IMR-90 (cell line): ENCODE measurements at regions not wholly inside any gene's neighbourhood (a gene's known extent, or its start where the extent isn't known, plus 50 kb on each side); places are given as distances from the start of the nearest gene placed in this dataset.
A peak's percentile ranks its signal among the peaks of the same experiment; 100 is the strongest.

Source experiments
- ATAC-seq: fragments of 200-7000 bp; cut with Tn5 transposase; 2 replicates; pipeline ENCODE4 v1.9.1; 2020; ENCODE audit warnings: low read depth, mild to moderate bottlenecking, moderate library complexity
- BruUV-seq: library from RNA; stranded (reverse); fragments of 400-500 nt; replicated peaks from 2 replicates; lab custom pipeline; 2021; lab: Mats Ljungman, UMichigan
- CTCF ChIA-PET: fragments of 300-600 bp; formaldehyde crosslinking; extraction: SDS; loops from one replicate; lab custom pipeline; 2021; ENCODE audit warnings: antibody characterized with exemption; lab: Yijun Ruan, JAX
- POLR2A ChIA-PET: fragments of 300-600 bp; sonication (Branson Sonifier 250); formaldehyde crosslinking; loops from one replicate; lab custom pipeline; 2022; ENCODE audit warnings: antibody characterized with exemption; ENCODE audit not compliant: unreplicated experiment; lab: Charles Lee
- DNase-seq: peaks from one replicate; pipeline ENCODE4 v3.0.0; 2013
- H2AFZ ChIP-seq: replicated peaks from 2 replicates; pipeline ENCODE3; 2013; ENCODE audit warnings: low read length, mild to moderate bottlenecking; ENCODE audit not compliant: poor library complexity
- H2AK5ac ChIP-seq: 2 replicates; pipeline ENCODE4 v1.6.1; 2013; ENCODE audit warnings: low read depth, low read length, inconsistent platforms
- H2AK9ac ChIP-seq: replicated peaks from 2 replicates; pipeline ENCODE3; 2013; ENCODE audit warnings: mild to moderate bottlenecking, low read depth, low read length, moderate library complexity; ENCODE audit not compliant: poor library complexity
- H2BK120ac ChIP-seq: 2 replicates; pipeline ENCODE4 v1.6.1; 2013; ENCODE audit warnings: low read depth, low read length, inconsistent platforms
- H2BK15ac ChIP-seq: 3 replicates; pipeline ENCODE4 v1.6.1; 2013; ENCODE audit warnings: low read depth, low read length, inconsistent platforms
- H2BK20ac ChIP-seq: 2 replicates; pipeline ENCODE4 v1.6.1; 2013; ENCODE audit warnings: low read depth, mild to moderate bottlenecking, inconsistent platforms, low read length, moderate library complexity
- H2BK5ac ChIP-seq: 2 replicates; pipeline ENCODE4 v1.6.1; 2013; ENCODE audit warnings: mild to moderate bottlenecking, low read depth, low read length, inconsistent platforms; ENCODE audit not compliant: poor library complexity, severe bottlenecking
- H3K14ac ChIP-seq: replicated peaks from 2 replicates; pipeline ENCODE4 v1.6.1; 2013; ENCODE audit warnings: low read depth, low read length, inconsistent platforms
- H3K18ac ChIP-seq: 2 replicates; pipeline ENCODE4 v1.6.1; 2013; ENCODE audit warnings: low read depth, low read length, control low read depth
- H3K23ac ChIP-seq: 2 replicates; pipeline ENCODE4 v1.6.1; 2013; ENCODE audit warnings: low read depth, low read length, inconsistent platforms
- H3K27ac ChIP-seq: 2 replicates; pipeline ENCODE4 v1.5.1; 2013; ENCODE audit warnings: mild to moderate bottlenecking, control low read depth, low read length; ENCODE audit not compliant: insufficient read depth
- H3K27me3 ChIP-seq: 2 replicates; pipeline ENCODE4 v1.6.1; 2013; ENCODE audit warnings: low read length; ENCODE audit not compliant: control insufficient read depth, insufficient read depth
- H3K36me3 ChIP-seq: 2 replicates; pipeline ENCODE4 v1.6.1; 2013; ENCODE audit warnings: low read length, mixed read lengths; ENCODE audit not compliant: control insufficient read depth, insufficient read depth
- H3K4ac ChIP-seq: 2 replicates; pipeline ENCODE4 v1.6.1; 2013; ENCODE audit warnings: low read depth, low read length, inconsistent platforms
- H3K4me1 ChIP-seq: 2 replicates; pipeline ENCODE4 v1.6.1; 2013; ENCODE audit warnings: low read length, mixed read lengths; ENCODE audit not compliant: control insufficient read depth, insufficient read depth
- H3K4me2 ChIP-seq: 2 replicates; pipeline ENCODE4 v1.6.1; 2013; ENCODE audit warnings: low read depth, mild to moderate bottlenecking, control low read depth, low read length, moderate library complexity
- H3K4me3 ChIP-seq: 2 replicates; pipeline ENCODE4 v1.5.1; 2013; ENCODE audit warnings: low read depth, mild to moderate bottlenecking, control low read depth, low read length, moderate library complexity; ENCODE audit not compliant: insufficient read depth
- H3K56ac ChIP-seq: 2 replicates; pipeline ENCODE4 v1.6.1; 2013; ENCODE audit warnings: low read length, inconsistent platforms; ENCODE audit not compliant: insufficient read depth; ENCODE audit errors: extremely low read depth
- H3K79me1 ChIP-seq, 2 experiments: 2 replicates each; pipeline ENCODE4 v1.6.1; 2013; ENCODE audit warnings: low read length in 2 of 2, inconsistent platforms in 1 of 2, low read depth in 1 of 2
- H3K9ac ChIP-seq: 2 replicates; pipeline ENCODE4 v1.6.1; 2013; ENCODE audit warnings: low read depth, low read length, control low read depth
- H3K9me1 ChIP-seq: 2 replicates; pipeline ENCODE4 v1.6.1; 2013; ENCODE audit warnings: low read length, inconsistent platforms; ENCODE audit not compliant: insufficient read depth
- H3K9me3 ChIP-seq: 2 replicates; pipeline ENCODE4 v1.6.1; 2013; ENCODE audit warnings: low read length; ENCODE audit not compliant: control insufficient read depth, insufficient read depth
- H4K20me1 ChIP-seq: 2 replicates; pipeline ENCODE4 v1.6.1; 2013; ENCODE audit warnings: low read length, inconsistent platforms; ENCODE audit not compliant: insufficient read depth
- H4K5ac ChIP-seq: 2 replicates; pipeline ENCODE4 v1.6.1; 2013; ENCODE audit warnings: mild to moderate bottlenecking, low read depth, low read length, control low read depth
- H4K8ac ChIP-seq, 2 experiments: 2 replicates each; pipeline ENCODE4 v1.6.1; 2013; ENCODE audit warnings: low read depth in 2 of 2, low read length in 2 of 2, control low read depth in 1 of 2, inconsistent platforms in 1 of 2
- H4K91ac ChIP-seq: 2 replicates; pipeline ENCODE4 v1.6.1; 2013; ENCODE audit warnings: low read depth, low read length, inconsistent platforms; ENCODE audit not compliant: insufficient read depth
- MAFK ChIP-seq: IDR thresholded peaks from 2 replicates; pipeline ENCODE4 v1.6.1; 2012; ENCODE audit warnings: low read depth, low read length, improper control_type of control experiment
- RFX5 ChIP-seq: IDR thresholded peaks from 2 replicates; pipeline ENCODE4 v1.8.0; 2012; ENCODE audit warnings: low read depth, mild to moderate bottlenecking, low read length, moderate library complexity
- dilution Hi-C: fragments of 300-500 bp; cut with HindIII; formaldehyde crosslinking; loops from one replicate; pipeline ENCODE4 v1.14.3; 2018; ENCODE audit warnings: low sequenced_read_pairs; ENCODE audit not compliant: unreplicated experiment
- in situ Hi-C: fragments of 300-500 bp; cut with MboI; formaldehyde crosslinking; loops from 3 replicates; pipeline ENCODE4 v1.14.3; 2019; ENCODE audit warnings: low sequenced_read_pairs, inconsistent platforms, mixed read lengths
- intact Hi-C: fragments of 100-400 bp; cut with micrococcal nuclease; formaldehyde crosslinking; loops from 2 replicates; pipeline ENCODE4 v1.10.0; 2022

- Histone ChIP-seq H4K8ac (no peak overlapping the region), H3K18ac (no peak overlapping the region), H4K5ac (no peak overlapping the region), H2BK5ac (no peak overlapping the region), H3K27me3 (no peaks in the 10 kb centered on the region), H2BK120ac (no peak overlapping the region), H3K9me1 (no peaks in the 10 kb centered on the region), H3K14ac (no peak overlapping the region), H3K4me3 (no peak overlapping the region), H3K56ac (no peak overlapping the region), H3K79me1 (no peaks in the 10 kb centered on the region), H2BK15ac (no peak overlapping the region), H2AK9ac (no peak overlapping the region), H4K20me1 (no peaks in the 10 kb centered on the region), H3K4me1 (no peaks in the 10 kb centered on the region), H2AFZ (no peak overlapping the region), H3K36me3 (no peaks in the 10 kb centered on the region), H3K4ac (no peak overlapping the region), H3K27ac (no peak overlapping the region), H3K23ac (no peak overlapping the region), H3K4me2 (no peak overlapping the region), H2BK20ac (no peak overlapping the region), H4K91ac (no peak overlapping the region), H2AK5ac (no peak overlapping the region), H3K9ac (no peak overlapping the region), H3K9me3 (no peaks in the 10 kb centered on the region; the same call in 1 of the 2 replicates)
- no peak for DNase-seq
- POLR2A ChIA-PET = no interaction called here
- ATAC-seq = no peak
- intact Hi-C loops = no loop called here
- in situ Hi-C loops = no loop called here
- dilution Hi-C loops = no loop called here
- CTCF ChIA-PET = no interaction called here
- 0 out of 2 replicates have a peak, but pooled peaks have one; percentile 39 for TF ChIP-seq MAFK
- no peak for TF ChIP-seq RFX5
- BruUV-seq = no TSS peak
These were observed 193.9 kb upstream of the EYS start for GRCh38 chr6:65900928-65901327.
